ENCODE measurements at regions not wholly inside any gene's neighbourhood (a gene's known extent, or its start where the extent isn't known, plus 50 kb on each side); places are given as distances from the start of the nearest gene placed in this dataset.

DNA sequence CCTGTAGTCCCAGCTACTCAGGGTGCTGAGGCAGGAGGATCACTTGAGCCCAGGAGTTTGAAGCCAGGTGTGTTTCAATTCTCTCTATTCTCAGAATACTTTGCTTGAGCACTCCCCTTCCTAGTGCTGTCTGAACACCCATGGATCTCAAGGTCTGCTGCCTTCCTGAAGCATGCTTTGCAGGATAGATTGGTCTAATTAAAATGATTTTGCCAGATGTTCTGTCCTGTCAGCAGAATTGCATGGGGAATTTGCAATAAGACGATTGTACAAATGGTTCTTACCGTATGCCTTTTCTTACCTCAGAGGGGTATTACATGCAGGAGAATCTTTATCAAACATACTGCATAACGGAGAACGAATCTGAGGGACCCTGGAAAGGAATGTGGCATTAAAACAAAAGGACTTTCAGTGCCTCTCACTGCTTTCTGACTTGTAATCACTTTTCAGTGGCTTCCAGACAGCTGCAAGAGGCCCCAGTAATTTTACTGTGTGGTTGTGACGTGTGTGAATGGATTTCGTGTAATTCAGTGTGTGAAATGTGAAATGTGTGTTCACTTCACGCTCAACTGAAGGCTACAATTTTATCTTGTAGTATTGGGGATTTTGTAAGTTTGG is 587.2 kb upstream of the SEMA6A start:
- TF ChIP-seq YY1 (IDR thresholded peaks at IDR 0.05; ENCODE audit: insufficient read depth, insufficient read length): no peak
- TF ChIP-seq ZNF274 (IDR thresholded peaks at IDR 0.05; ENCODE audit: low read depth, low read length): no peak

Data from NT2/D1 (cell line).